Epithelial cell of proximal tubule (primary cell): ENCODE measurements at regions not wholly inside any gene's neighbourhood (a gene's known extent, or its start where the extent isn't known, plus 50 kb on each side); places are given as distances from the start of the nearest gene placed in this dataset.

ENCODE experiments used
- DNase-seq: peaks from one replicate; pipeline ENCODE4 v3.0.0-alpha.2; 2011; ENCODE audit warnings: low read depth
- H3K4me3 ChIP-seq: 2 replicates; pipeline ENCODE4 v1.5.1; 2011; ENCODE audit warnings: low read depth, mild to moderate bottlenecking, low read length
- CTCF ChIP-seq: conservative IDR thresholded peaks from 2 replicates; pipeline ENCODE4 v1.5.1; 2012; ENCODE audit warnings: low read depth, mild to moderate bottlenecking, low read length

DNA sequence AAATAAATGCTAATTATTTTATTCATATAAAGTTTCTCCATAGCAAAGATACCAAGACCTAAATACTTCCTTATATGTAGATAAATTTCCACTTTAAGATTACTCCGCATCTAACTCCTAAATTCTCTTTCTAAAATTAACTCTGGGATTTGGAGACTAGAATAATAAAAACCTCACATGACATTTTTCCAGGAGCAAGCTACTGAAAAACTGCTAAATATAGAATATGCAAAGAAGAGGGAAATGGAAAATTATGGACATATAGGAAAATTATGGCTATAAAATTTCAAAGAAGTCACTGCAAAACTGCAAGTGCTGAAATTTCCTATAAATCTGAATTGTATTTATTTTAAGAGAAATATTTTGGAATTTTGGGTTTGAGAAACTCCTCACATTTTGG is 186.2 kb downstream of the DUSP6 start:
- no peak overlapping the region for H3K4me3 ChIP-seq
- DNase-seq, result no peak
- TF ChIP-seq CTCF, result no peak

- TF ChIP-seq CTCF, result no peak
- H3K4me3 ChIP-seq, result no peak overlapping the region
- DNase-seq, result no peak
Observed at GRCh38 chr12:89165703-89166102, 186.6 kb downstream of the DUSP6 start.

- no peak for TF ChIP-seq CTCF
- DNase-seq, result no peak
- H3K4me3 ChIP-seq, result no peak overlapping the region
Observed at GRCh38 chr12:89163918-89164317, 188.4 kb downstream of the DUSP6 start.

DNA sequence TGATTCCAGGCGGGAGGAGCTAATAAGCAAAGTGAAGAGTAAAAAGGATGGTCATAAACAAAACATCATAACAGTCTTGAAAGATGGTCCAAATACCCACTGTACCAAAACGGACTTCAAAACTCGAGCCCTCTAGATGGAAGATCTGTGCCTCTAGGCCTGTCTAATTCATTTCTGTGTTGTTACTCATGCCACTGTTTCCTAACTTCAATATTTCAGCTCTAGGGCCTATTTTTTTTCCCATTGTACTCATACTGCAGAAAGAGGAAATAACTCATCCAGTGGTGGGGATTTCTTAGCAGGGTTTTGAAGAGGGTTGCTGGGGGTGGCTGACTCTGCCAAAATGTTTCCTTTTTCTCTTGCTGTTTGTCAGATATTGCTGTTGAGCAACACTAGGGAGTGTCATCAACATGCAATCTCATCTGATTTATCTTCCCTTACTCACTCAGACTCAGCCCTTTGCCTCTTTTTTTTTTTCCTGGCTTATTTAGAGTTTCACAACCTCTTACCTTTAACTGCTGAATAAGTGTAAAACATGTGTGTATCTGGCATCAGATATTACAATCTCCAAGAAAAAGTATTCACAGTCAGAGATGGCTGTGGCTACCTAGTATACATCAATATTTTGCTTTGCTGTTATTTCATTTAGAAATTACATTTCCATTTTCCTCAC is 189.6 kb downstream of the DUSP6 start:
- no peak for TF ChIP-seq CTCF
- peak; percentile 92 for DNase-seq
- no peak overlapping the region for H3K4me3 ChIP-seq

DNA sequence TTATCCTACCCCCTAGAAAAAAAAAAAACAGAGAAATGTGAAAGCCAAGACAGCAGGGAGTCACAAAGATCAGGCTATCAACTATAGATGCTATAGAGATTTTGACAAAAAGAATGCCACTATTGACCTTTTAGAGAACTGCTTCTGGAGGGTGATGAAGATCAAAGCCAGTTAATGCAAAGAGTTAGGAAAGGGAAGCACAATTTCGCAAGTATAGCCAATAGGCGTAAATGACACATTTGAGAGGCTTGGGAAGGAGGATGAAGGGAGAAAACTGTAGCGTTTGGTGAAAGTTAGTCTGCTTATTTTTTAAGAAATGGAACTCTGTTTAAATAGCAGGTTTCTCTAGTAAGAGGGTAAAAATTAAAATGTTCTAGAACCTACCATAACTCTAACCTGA is 190.7 kb downstream of the DUSP6 start:
- no peak for DNase-seq
- no peak overlapping the region for H3K4me3 ChIP-seq
- no peak for TF ChIP-seq CTCF

- no peak for TF ChIP-seq CTCF
- DNase-seq, result no peak
- no peak overlapping the region for H3K4me3 ChIP-seq
Observed at GRCh38 chr12:89160716-89161123, 191.6 kb downstream of the DUSP6 start.

DNA sequence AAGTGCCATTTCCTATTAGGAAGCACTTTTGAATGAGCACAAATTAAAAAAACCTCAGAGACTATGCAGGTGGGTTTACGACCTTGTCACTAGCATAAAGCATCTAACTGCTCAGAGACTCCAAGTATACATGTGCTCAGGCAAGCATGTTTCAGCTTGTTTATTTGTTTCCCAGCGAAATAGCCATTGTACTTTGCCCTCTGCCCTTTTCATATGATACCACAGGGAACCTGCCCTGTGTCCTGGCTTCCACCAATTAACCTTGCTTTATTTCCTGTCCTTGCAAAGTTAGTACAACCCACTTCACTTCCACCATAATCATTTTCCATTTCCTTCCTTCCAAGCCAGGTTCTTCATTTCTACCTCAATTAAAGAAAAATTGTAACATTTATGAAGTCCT is 194.9 kb downstream of the DUSP6 start:
- no peak for TF ChIP-seq CTCF
- no peak overlapping the region for H3K4me3 ChIP-seq
- DNase-seq, result no peak
